ENCODE measurements at regions not wholly inside any gene's neighbourhood (a gene's known extent, or its start where the extent isn't known, plus 50 kb on each side); places are given as distances from the start of the nearest gene placed in this dataset.

DNA sequence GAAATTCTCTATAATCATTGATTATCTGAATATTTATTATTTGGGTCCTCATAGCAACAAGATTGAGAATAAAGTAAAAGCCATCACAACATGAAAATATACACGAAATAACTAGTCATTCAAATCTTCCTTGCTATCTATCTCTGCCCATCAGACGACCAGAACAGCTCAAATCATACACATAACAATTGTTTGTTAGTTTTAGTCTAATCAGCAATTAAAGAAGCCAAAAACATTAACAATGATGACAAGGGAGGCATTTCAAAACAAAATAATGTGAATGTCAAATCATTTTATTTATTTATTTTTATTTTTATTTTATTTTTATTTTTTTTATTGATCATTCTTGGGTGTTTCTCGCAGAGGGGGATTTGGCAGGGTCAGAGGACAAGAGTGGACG lies 106.0 kb upstream of the BNC2 start:
- TF ChIP-seq, protein P1, sequence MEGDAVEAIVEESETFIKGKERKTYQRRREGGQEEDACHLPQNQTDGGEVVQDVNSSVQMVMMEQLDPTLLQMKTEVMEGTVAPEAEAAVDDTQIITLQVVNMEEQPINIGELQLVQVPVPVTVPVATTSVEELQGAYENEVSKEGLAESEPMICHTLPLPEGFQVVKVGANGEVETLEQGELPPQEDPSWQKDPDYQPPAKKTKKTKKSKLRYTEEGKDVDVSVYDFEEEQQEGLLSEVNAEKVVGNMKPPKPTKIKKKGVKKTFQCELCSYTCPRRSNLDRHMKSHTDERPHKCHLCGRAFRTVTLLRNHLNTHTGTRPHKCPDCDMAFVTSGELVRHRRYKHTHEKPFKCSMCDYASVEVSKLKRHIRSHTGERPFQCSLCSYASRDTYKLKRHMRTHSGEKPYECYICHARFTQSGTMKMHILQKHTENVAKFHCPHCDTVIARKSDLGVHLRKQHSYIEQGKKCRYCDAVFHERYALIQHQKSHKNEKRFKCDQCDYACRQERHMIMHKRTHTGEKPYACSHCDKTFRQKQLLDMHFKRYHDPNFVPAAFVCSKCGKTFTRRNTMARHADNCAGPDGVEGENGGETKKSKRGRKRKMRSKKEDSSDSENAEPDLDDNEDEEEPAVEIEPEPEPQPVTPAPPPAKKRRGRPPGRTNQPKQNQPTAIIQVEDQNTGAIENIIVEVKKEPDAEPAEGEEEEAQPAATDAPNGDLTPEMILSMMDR (conservative IDR thresholded peaks at IDR 0.05) = no peak
- H3K27ac Mint-ChIP-seq (ENCODE audit: unreplicated experiment) = no peak overlapping the region
- H3K9me3 Mint-ChIP-seq = peaks cover 8% of the 10 kb centered on the region
- H3K27me3 Mint-ChIP-seq (ENCODE audit: low read depth) = no peaks in the 10 kb centered on the region
- no peak overlapping the region for H3K4me3 Mint-ChIP-seq
- peaks cover 11% of the 10 kb centered on the region for H3K36me3 Mint-ChIP-seq (ENCODE audit: low read depth)
- DNase-seq (ENCODE audit: low read depth, low spot score) = no peak
- H3K4me1 Mint-ChIP-seq = no peaks in the 10 kb centered on the region

DNA sequence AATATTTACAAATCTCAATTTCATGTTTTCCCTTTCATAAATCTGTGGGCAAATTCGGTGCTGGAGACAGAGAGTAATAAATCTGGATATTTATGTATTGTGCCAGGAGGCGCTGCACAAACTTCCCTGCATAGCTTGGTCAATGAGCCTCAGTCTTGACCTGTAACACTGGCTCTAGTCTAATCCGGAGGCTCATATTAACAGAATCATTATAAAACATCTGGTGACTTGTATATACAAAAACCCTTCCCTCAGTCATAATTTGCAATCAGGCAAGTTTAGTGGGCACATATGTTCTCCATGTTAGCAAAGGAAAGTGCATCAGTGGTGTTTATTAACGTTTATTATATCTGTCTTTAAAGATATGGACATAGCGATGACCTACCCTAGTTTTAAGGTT lies 104.0 kb upstream of the BNC2 start:
- TF ChIP-seq, protein P1 (conservative IDR thresholded peaks at IDR 0.05) = no peak
- H3K4me3 Mint-ChIP-seq = no peak overlapping the region
- no peaks in the 10 kb centered on the region for H3K27me3 Mint-ChIP-seq (ENCODE audit: low read depth)
- H3K27ac Mint-ChIP-seq (ENCODE audit: unreplicated experiment) = no peak overlapping the region
- no peak for DNase-seq (ENCODE audit: low read depth, low spot score)
- peaks cover 8% of the 10 kb centered on the region for H3K9me3 Mint-ChIP-seq
- H3K36me3 Mint-ChIP-seq (ENCODE audit: low read depth) = peaks cover 11% of the 10 kb centered on the region
- H3K4me1 Mint-ChIP-seq = no peaks in the 10 kb centered on the region

DNA sequence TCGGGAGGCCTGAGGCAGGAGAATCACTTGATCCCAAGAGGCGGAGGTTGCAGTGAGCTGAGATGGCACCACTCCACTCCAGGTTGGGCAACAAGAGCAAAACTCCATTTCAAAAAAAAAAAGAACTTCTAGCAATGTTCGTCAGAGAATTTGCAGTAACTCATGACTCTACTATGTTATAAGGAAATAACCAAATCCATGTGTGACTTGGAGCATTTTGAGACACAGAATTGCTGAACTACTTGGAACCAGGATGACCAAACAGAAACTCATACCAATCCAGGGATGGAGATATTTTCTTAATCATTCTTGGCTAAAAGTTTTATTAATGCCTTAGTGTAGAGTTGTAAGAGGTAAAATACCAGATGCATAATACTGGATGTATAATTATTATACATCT lies 99.9 kb upstream of the BNC2 start:
- no peak overlapping the region for H3K27ac Mint-ChIP-seq (ENCODE audit: unreplicated experiment)
- TF ChIP-seq, protein P1 (conservative IDR thresholded peaks at IDR 0.05) = no peak
- H3K27me3 Mint-ChIP-seq (ENCODE audit: low read depth) = no peaks in the 10 kb centered on the region
- no peak for DNase-seq (ENCODE audit: low read depth, low spot score)
- H3K36me3 Mint-ChIP-seq (ENCODE audit: low read depth) = peaks cover 9% of the 10 kb centered on the region
- no peak overlapping the region for H3K4me3 Mint-ChIP-seq
- H3K9me3 Mint-ChIP-seq = peaks cover 6% of the 10 kb centered on the region
- H3K4me1 Mint-ChIP-seq = no peaks in the 10 kb centered on the region

DNA sequence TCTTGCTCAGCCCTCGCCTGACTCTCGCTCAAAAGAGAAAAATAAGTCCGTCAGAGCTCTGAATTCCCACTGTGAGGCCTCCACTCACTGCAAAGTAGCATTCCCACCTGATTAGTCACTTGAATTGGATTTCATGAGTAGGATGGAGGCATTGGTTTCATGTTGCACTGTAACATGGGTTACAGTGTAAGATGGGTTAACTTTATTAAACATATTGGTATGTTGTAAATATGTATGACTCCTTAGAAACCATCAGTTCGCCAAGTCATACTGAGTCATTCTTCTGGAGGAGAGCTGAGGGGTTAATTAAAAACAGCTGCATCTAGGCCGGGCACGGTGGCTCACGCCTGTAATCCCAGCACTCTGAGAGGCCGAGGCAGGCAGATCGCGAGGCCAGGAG lies 93.8 kb upstream of the BNC2 start:
- Mint-ChIP-seq H3K27ac (ENCODE audit: unreplicated experiment) (no peak overlapping the region), H3K9me3 (peaks cover 8% of the 10 kb centered on the region), H3K27me3 (ENCODE audit: low read depth) (no peaks in the 10 kb centered on the region), H3K36me3 (ENCODE audit: low read depth) (no peaks in the 10 kb centered on the region), H3K4me3 (no peak overlapping the region), H3K4me1 (no peaks in the 10 kb centered on the region)
- no peak for DNase-seq (ENCODE audit: low read depth, low spot score)
- TF ChIP-seq, protein P1 (conservative IDR thresholded peaks at IDR 0.05) = no peak

DNA sequence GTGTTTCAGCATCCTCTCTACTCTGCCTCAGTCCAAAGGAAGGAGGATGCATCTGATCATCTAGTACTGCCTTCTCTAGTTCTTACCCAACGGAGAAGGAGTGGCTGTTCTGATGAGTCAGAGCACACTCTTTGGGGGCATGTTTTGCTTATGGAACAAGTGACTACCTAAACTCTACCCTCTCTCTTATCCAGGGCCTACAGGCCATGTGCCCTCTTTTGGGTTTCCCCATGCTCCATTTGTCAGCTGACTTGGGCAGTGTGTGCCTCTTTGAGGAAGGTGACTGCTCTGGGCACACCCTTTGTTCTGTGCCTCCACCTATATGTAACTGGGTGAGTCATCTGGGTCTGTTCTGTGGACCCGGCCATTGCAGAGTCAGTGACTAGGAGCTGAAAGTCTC lies 89.6 kb upstream of the BNC2 start:
- TF ChIP-seq, protein P1 (conservative IDR thresholded peaks at IDR 0.05) = no peak
- Mint-ChIP-seq H3K27ac (ENCODE audit: unreplicated experiment) (no peak overlapping the region), H3K36me3 (ENCODE audit: low read depth) (no peaks in the 10 kb centered on the region), H3K9me3 (peaks cover 8% of the 10 kb centered on the region), H3K4me1 (no peaks in the 10 kb centered on the region), H3K27me3 (ENCODE audit: low read depth) (no peaks in the 10 kb centered on the region), H3K4me3 (no peak overlapping the region)
- no peak for DNase-seq (ENCODE audit: low read depth, low spot score)

DNA sequence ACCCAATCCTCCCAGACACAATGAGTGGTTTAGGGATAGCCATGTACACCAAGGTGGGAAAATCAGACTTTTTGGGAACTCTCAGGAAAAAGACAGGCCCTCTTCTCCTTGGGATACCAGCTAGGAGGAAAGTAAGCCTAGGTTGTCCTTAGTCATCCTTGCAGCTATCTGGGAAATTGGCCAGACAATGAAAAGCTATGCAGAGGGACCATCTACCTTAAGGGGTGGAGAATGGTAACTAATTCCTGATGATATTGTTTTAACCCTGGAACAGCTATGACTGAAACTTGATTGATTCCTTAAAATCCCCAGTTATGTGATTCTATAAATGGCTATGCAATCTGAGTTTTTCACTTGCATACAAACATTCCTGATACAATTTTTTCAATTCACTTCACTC lies 88.9 kb upstream of the BNC2 start:
- Mint-ChIP-seq H3K27me3 (ENCODE audit: low read depth) (no peaks in the 10 kb centered on the region), H3K36me3 (ENCODE audit: low read depth) (no peaks in the 10 kb centered on the region), H3K27ac (ENCODE audit: unreplicated experiment) (no peak overlapping the region), H3K4me1 (no peaks in the 10 kb centered on the region), H3K9me3 (peaks cover 8% of the 10 kb centered on the region), H3K4me3 (no peak overlapping the region)
- TF ChIP-seq, protein P1 (conservative IDR thresholded peaks at IDR 0.05) = no peak
- no peak for DNase-seq (ENCODE audit: low read depth, low spot score)

Data from neural crest cell (in vitro differentiated cells).